NCI-H526 treated with DMSO at 0.1 percent for 48 hours (cell line): ENCODE measurements at regions not wholly inside any gene's neighbourhood (a gene's known extent, or its start where the extent isn't known, plus 50 kb on each side); places are given as distances from the start of the nearest gene placed in this dataset.
"Not testable (repeated sequence)": the region's sequence is repeated elsewhere in the genome, so short reads cannot be mapped to it uniquely, and the experiment has no call there.

Experiments
- DNase-seq: peaks from one replicate; lab custom pipeline; 2025; lab: John Stamatoyannopoulos, UW

DNA sequence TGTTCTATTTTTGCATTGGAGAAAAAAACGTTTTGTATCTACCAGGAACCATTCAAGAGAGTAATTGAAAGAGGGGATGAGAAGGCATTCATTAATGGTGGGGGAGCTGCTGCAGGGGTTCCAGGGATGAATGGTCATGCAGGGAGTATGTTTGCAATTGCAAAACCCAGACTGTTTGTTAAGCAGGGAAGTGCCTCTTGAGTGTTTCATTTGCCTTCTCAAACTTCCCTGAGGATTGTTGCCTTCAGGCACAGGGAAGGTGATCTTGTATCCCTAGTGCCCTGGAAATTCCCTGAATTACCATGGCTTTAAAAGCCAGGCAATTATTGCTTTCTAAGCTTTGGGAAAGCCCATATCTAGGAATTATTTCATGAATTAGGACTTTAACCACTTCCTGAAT, 172.7 kb upstream of the NLGN4Y start:
- DNase-seq = no peak

DNA sequence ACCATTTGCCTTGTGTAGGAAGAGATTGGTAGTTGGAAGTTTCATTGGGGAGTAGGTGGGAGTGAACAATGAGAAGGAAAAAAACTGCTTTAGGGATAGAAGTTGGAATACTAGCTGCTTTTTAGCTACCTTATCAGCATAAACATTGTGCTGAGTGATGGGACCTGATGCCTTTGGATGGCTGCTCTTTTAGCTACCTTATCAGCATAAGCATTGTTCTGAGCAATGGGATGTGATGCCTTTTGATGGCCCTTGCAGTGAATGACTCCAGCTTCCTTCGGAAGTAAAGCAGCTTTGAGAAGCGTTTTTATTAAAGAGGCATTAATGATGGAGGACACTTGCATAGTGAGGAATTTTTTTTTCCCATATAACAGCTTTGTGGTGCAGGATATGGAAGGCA, 168.2 kb upstream of the NLGN4Y start:
- no peak for DNase-seq

GRCh38 chrY:14360748-14361500, 163.4 kb upstream of the NLGN4Y start:
- no peak for DNase-seq

GRCh38 chrY:14373608-14374007, 150.7 kb upstream of the NLGN4Y start:
- no peak for DNase-seq

DNA sequence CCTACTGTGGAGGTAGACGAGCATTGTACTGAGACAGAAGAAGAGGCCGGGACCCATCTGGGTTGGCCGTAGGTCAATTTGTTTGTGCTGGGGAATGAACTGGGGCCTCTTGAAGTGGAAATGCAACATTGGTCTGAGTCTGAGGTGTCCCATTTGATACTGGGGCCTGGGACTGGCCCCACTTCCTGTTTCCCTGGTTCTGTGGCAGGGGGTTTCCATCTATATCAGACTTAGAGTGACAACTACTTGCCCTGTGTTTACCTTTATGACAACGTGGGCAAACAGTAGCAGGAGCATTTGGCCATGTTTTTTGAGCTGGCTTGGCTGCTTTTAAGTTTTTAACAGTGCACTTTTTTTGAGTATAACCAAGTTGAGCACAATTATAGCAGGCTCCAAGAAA, 146.1 kb upstream of the NLGN4Y start:
- DNase-seq = no peak

GRCh38 chrY:14410549-14411030, 113.7 kb upstream of the NLGN4Y start:
- DNase-seq = not testable (repeated sequence)

DNA sequence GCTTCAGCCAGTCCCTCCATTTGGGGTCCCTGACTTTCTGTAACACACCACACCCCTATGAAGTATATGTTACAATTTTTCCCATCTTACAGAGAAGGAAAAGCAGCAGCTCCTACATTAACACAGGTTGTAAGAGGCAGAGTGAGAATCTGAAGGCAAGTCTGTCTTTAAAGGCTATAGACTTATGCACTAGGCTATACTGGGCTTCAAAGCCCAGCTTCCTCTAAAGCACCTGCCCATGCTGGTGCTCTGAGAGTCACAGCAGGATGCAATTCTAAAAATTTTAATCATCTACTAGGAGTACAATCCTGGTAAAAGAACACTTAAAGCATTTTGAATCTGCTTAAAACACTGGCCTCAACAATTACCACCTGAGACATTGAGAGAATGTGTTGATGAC, 113.0 kb upstream of the NLGN4Y start:
- DNase-seq = no peak

DNA sequence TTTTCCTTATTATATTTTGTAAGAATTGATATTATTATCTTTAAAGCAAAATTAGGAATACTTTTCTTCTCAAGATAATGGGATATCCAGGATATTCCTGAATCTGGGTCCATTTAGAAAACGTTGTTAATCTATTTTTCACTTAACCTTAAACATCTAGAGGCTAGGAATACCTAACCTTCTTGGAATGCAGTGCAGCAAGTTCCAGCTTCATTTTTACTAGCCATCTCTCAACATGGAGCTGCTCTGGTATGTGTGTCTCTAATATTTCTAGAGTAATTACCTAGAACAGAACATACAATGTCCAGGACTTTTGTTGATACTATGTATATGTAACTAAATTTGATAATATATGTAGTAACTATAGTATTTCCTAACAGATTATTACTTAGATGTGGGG, 87.8 kb upstream of the NLGN4Y start:
- no peak for DNase-seq

- no peak for DNase-seq
Measured at GRCh38 chrY:14437626-14438025, 86.7 kb upstream of the NLGN4Y start.

GRCh38 chrY:14438395-14438794, 85.9 kb upstream of the NLGN4Y start:
- DNase-seq = no peak

DNA sequence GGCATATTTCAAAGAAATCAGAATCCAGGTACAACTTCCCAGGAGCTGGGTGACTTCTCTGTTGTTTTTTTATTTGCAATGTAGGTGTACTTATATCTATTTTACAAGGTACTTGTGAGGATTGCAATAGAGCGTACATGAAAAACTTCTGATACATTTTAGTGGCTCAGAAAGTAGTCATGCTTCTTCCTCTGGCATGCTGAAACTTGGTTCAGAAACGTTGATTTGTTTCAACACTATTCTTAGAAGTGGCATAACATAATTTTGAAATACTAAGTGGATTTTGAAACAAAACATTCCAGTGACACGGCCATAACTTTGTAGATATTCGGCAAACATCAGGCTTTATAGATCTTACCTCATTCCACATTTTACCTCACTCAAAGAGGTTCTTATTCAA, 79.8 kb upstream of the NLGN4Y start:
- no peak for DNase-seq

DNA sequence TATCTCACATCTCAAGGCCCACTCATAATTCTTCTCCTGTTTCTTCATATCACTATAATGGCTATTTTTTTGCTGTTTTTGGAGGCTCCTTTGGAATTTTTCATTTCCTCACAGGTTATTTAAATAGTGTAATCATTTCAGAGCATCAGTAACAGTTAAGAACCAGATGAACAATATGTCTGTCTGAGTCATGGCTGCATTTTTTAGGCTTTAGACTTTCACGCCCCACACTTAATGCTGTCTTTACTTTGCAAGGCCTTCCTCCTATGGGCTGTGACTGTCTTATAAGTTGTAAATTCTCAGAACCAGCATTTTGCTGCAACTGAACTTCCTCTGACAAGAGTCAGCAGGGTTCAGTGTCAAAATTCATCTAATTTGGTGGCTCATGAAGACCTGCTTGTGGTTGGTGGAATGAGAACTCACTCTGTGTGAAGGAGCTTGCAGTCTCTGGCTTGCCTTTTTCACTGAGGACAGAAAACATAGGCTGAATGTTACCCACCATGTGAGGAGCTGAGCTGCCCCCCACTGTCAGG, 56.1 kb upstream of the NLGN4Y start:
- no peak for DNase-seq

GRCh38 chrY:14472421-14472820, 51.9 kb upstream of the NLGN4Y start:
- no peak for DNase-seq

DNA sequence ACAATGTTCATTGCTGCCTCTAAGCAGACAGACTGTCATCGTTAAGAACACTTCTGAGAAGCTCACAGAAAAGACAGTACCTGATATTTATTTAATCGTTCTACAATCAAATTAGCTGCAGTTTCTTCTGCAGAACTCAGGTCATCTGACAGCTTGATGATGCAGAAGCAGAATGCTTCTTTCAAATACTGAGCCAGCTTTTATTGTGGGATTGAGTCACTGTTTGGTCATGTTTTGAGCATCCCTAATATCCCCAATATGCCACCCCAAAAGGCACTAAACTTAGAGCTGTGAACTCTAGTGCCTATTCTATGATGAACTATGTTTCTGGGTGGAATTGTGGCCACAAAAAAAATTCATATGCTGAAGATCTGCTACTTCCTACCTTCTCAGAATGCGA, 51.0 kb upstream of the NLGN4Y start:
- no peak for DNase-seq
